HG03469 (cell line): ENCODE measurements at regions not wholly inside any gene's neighbourhood (a gene's known extent, or its start where the extent isn't known, plus 50 kb on each side); places are given as distances from the start of the nearest gene placed in this dataset.

Source experiments
- ATAC-seq: cut with Tn5 transposase; IDR thresholded peaks from one replicate; pipeline ENCODE4 v1.9.1; 2021; ENCODE audit warnings: mild to moderate bottlenecking, moderate library complexity, moderate number of reproducible peaks; ENCODE audit not compliant: unreplicated experiment

DNA sequence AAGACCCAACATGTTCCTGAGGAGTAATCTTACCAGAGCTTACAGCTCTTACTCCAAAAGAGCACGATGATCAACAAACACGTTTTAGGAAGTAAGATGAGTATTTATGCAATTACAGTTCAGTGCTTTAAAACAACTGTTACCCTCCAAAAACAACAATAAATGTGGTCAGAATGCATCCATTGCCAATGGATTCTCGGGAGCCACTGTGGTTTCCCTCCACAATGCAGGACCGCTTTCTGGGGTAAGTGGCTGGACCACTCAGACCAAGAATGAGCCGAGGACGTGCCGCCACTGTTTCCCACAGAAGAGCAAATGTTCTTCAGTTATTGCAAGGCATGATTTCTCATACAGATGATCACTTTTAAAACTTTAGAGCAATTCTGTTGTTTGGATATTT is 232.3 kb upstream of the MKLN1 start:
- no peak for ATAC-seq

DNA sequence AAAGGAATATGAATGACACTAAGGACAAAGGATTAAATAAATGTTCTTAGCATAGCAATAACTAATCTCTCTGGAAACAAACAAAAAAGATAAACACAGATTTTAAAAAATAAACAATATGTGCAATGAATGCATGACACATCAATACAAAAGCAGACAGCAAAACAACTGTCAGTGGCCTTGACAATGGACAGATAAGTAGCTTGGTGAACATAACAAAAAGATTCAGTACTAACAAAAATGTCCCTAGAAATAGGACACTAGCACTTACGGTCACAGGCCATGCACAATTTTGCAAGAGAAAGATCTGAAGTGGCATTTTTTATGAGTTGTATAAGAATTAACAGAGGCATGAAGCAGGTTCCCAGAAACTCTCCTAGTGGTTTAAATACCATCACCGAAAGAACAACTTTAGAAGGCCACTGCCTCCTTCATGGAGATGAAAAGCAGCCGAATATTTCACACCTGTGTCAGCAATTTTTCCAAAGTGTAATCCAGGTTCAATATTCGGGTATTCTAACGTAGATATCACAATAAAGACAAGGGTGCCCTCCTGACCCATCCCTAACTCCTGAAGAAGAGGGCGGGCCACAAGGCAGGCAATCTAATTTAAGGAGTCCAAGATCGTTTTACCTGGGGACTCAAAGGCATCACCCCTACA is 231.3 kb upstream of the MKLN1 start:
- ATAC-seq: no peak

DNA sequence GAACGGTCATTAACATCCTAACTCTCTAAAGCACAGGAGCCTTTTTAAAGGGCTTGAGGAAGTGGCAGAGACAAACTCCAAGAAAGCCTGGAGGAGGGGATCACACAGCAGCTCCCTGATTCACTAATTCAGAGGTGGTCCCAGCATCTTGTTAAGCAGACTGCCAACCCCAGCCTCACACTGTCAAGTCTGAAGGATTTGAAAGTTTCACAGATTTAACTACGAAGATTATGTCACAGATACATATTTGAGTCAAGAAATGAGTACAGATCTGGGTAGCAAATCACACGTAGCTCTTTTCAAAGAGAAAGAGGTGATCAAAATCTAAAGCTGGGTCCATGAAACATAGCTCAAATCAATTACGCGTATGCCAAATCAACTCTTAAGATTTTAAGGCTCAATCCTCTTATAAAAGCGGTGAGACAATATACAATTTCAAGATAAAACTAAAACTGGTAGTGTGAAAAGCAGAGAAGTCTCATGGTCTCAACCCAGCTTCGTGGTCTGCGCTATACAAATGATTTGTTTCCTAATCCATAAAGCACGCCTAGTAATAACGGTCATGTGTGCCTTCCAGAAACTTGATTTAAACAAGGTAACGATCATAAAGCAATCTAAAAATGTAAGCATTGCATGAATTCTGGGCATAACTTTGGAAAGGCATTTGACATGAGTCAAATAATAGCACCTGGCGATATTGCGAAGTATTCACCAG is 229.9 kb upstream of the MKLN1 start:
- no peak for ATAC-seq

DNA sequence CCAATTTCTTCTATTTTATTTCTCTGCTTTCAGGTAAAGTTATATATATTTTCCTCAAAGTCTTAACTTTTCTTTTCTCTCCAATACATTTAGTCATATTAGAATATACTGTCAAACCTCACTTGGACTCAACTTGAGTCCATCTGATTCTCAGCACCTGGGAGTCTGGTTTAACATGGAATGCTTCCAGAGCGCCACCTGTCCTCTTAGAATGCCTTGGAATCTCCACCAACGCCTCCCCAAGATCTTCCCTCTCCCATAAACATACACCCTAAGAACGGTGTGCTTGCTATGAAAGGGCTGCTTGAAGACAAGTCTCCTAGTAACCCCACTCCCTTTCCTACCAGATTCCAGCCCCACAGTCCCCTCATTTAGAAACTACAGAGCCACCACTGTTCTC is 229.1 kb upstream of the MKLN1 start:
- ATAC-seq: no peak

DNA sequence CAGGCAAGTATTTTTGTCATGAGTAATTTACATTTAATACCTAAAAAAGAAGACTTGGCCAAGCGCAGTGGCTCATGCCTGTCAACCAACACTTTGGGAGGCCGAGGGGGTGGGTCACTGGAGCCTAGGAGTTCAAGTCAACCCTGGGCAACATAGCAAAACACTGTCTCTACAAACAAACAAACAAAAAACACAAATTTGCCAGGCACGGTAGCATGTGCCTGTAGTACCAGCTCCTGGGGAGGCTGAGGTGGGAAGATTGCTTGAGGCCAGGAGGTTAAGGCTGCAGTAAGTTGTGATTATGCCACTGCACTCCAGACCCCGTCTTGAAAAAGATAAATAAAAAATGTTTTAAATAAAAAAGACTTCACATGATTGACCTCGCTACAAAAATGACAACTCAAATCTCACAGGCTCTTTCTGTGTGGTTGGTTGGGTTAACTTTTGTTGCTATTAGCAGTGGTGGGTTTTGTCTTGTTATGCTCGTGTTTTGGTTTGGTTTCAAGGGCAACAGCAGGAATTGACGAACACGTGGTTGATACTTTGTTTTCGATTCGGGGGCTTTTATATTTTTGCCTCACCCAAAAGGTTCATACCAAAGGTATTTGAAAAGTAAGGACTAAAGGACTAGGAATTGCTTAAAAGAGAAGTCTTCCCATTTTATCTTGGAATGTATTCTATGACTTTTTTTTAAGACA is 227.2 kb upstream of the MKLN1 start:
- no peak for ATAC-seq

DNA sequence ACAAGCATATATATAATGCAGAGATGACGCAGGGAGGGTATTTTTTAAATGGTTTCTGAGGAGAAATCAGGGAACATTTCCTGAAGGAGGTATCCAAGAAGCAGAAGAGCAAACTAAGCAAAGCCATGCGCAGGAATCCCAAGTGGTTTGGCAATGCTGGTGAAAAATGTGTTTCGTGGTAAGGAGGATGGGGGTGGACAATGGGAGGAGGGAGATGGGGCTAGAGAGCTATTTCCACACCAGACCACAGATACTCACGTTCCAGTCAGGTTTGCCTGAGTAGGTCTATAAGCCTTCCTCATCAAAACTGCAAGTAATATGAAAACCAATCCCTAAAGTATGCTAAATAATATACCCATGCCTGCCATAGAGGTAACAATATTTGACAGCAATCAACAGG is 223.7 kb upstream of the MKLN1 start:
- ATAC-seq: no peak

DNA sequence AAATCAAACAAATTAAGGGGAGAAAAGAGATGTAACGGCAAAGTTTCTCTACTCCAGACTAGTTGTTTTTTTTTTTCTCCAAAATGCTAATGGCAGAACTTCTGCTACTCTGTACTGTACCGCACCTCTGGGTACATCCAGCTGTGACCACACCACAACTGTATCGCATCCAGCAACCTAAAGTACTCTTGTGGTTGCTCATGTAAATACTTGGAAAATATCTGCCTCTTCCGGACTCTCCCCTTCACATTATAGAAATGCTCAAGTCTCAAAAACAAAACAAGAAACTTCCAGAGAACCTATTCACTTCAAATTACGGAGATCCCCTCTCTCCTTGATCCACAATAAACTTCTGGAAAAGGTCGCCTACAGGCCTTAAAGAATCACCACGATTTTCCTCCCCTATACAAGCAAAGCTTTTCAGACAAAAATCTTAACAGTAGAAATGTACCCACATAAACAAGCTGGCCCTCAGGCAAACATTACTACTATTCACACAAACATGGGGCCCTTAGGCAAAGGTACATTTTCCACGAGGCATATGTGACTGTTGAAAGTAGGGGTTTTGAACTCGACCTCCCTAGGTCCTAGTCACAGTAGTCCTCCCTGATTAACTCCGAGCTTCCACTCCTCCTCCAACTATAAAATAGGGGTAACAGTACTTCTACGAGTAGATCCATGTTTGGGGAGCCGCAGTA is 222.9 kb upstream of the MKLN1 start:
- ATAC-seq: no peak

DNA sequence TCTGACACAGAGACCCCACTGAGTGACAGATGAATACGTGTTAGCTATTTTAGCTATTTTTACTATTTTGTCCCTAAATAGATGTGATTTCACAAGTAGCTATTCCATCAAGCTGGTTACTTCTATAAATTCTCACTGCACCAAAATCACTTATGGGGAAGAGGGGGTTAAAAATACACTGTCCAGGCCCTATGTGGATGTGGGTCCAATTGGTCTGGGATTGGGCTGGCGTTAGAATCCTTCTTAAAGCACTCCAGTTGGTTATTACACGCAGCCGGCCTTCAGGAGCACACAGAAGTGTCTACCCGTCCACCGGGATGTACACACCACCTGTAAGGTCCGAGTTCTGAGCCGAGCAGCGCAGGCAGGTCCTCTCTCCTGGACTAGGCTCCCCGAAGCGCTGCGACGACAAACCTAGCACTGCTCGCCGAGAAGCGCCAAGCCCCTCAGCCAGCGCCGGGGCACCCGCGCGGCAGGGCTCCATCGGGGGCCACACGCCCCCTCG is 222.3 kb upstream of the MKLN1 start:
- no peak for ATAC-seq

DNA sequence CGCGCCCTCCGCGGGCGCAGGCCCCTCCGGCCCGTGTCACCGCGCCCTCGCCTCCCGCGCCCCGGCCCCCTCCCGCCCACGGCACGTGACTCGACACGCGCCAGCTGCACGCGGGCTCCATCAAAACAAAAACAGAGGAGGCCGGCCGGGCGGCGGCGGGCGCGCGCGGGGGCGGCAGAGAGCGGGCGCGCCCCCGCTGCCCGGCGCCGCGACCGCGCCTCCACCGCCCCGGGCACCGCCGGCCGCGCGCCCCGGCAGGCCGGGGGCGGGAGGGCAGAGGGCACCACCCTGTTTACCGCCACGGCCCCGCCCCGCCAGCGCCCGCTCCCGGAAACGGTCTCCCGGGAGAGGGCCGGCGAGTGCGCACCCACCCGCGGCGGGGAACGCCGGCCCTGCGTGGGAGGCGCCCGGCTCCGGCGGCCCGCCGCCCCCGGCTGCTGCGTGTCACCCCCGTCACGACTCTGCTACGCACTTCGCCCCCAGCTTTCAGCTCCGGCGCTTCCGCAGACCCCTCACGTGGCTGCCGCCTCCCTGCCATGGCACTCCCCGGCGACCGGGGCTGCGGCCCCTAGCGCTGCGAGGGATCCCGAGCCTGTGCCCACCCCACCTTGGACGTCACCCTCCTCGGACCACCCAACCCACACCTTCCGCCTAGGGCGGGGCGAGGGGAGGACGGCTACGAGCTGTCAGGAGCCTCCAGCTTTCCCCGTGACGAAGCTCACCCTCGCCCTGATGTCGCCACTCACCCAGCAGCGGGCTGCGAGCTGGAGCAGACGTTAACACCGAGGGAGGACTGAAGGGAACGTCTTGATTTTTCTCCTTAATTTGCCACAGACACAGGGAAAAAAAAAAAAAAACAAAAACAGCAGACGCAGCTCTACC is 221.6 kb upstream of the MKLN1 start:
- peak; percentile 28 for ATAC-seq

DNA sequence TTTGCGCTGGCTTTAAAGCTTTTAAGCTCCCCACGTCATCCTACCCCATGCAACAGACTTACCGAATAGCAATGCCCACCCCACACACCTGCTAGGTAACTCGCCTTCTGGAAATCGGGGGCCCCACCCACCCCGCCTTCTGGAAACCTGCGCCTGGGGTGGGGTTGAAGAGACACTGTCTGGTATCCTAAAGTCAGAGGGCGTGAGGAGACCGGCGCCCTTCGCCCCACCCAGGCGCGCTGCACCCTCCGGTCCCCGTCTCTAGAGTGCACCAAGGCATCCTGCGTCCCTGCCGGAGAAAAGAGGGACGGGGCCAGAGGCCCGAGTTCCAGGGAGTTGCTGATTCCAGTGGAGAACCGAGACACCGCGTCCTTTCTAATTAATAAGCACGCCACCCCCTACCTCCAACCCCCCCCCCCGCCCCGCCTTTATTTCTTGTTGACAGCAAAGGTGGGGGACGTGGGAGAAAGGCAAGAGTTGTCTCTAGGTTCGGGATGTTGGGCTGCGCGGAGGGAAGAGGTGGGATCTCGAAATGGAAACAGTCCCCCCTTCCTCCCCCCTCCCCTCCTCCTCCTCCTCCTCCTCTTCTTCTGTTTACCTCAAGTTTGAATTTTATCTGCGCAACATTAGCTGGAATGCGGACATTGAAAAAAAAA is 220.9 kb upstream of the MKLN1 start:
- ATAC-seq: no peak

DNA sequence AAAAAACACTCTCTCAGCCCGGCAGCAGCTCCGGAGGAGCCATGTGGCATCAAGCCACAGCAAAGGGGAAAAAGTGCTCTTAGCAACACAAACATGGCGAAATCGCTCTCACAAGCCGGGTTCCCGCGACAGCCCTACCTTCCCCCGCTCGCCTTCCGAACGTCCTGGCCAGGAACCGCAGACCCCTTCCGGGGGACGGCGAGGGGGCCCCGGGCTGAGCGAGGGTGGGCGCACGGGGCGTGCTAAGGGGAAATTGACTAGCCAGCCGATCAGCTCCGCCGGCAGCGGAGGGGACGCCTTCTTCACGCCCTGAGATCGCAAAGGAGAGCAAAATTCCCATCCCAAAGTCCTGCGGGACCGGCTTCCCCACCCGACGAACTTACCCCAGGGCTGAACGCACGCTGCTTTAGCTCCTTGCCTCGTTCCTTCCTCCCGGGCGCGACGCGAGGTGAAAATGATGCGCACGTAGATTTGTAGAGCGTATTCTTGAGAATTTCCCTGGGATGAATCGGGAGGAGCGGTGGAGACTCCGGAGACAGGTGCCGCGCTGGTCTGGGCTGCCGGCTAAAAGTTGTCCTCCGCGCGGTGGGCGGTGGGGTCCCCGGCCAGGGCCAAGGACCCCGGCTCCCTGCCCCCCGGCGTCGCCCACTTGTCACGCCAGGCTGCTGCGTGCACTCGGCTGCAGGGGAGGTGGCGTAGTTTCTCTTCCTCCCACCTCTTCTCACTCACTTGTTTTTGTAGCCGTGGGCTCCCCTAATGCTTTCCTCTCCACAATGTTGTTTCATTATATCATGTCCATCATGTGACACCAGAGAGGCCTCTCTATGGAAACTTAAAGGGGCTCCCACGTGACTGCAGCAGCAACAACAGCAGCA is 220.1 kb upstream of the MKLN1 start:
- ATAC-seq: peak; percentile 31

DNA sequence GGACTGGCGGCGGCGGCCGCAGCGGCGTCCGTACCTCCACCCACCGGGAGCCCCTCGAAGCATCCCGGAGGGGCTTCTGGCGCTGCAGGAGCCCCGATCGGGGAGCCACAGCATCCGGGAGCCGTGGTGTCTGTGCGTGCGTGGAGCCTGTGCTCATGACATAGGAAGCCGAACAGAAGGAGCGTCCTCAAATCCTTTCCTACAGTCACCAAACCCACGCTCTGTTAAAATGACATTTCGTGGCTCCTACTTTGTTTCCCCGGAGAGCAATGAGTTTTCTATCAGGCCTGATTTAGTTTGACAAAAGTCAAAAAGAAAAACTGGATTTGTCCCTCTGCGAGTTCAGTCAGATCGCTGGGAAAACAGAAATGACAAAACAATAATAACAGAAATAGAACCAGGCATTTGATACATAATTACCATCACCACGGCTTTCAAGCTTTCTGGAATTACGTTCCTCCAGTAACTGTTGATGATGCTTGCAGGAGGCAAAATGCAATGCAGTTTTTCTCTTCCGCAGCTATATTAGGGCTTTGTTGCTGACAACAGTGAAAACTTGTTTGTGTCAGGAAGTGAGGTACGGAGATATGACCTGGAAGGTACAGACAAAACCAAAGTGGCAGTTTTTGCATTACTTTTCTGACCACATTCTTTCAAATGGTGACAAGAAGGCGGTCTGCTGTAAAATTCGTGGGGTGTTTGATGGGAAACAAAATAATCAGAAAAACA is 219.3 kb upstream of the MKLN1 start:
- no peak for ATAC-seq

DNA sequence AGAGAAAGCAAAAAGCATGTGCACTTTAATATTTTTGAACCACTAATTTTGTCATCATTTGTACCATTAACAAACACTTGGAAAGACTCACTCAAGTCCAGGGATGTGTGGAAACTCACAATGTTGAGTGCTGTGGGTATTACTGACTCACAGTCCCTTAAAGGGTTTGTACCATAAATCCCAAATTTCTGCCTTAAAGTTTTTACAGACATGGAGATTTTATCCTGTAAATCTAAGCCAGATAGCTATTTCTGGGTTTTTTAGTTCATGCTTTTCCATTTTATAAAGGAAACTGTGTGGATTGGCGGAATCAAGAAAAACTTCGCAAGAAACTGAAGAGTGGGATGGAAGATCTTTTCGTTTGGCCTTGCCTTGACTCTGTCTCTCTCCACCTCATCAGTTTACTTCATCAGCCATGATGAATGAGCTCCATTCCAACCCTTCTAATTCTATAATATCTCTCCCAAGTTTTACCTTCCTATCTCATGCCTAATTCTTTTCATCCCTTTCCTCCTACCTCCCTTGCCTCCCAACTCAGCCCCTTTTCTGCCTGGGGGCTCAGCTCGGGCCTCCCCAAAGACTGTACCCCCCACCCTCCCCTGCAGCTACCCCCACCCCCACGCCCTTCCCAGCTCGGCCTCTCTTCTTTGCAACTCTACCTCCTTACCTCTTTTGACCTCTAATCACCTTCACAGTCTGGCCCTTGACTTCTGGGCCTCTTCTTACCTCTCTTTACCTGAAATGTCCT is 218.5 kb upstream of the MKLN1 start:
- no peak for ATAC-seq

DNA sequence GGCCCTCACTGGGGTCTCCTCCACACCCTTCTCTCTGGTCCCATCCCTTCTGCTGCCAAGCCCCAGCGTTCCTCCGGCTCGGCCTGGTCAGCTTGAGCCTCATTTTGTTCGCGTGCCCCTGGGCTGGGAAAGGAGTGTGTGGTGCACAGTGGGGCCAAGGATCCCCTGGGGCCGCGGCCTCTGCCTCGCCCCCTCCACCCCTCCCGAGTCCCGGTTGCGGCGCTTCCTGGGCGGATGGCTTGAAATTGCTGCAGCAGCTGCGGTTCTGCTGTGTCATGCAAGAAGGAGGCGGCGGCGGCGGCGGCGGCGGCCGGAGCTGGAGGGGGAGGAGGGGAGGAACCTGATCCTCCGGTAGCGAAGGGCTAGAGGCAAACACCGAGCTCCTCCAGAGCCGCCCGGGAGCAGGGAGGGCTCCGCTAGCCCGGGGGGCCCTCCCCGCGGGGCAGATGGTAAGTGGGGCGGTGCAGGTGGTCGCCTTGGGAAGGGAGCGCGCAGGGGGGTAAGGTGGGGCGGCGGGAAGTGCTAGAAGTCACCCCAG is 217.8 kb upstream of the MKLN1 start:
- no peak for ATAC-seq

DNA sequence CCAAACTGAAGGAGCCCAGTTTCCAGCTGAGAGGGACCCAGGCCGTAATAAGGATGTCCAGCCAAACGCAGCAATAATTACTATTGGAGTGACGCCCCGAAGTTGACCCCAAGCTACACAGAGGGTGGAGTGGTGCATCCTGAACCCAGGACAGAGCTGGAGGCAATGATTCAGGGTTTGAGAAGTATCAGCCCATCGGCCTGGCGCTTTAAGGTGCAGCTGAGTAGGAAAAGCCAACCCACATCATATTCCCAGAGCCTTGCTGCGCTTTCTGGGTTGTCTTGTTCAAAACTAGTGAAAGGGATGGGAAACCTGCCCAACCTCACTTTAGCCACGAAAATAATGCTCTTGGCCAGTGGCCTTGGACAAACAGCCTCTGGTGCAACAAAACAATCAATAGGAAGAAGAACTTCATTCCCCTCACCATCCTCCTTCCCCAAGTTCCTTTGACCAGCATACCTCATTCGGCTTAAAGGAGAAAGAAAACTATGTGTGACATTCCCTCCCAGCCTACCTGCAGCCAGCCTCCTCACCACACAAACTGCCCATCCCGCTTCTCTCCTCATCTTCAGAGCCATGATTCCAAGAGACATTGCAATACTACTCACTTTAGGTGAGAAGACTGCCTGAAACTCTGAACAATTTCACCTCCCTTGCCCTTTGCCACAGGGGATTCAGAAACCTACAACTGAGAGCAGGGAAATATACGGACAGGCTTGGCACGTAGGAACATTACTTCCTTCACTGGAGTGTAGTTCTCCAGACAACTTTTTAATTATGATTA is 217.2 kb upstream of the MKLN1 start:
- ATAC-seq: no peak

DNA sequence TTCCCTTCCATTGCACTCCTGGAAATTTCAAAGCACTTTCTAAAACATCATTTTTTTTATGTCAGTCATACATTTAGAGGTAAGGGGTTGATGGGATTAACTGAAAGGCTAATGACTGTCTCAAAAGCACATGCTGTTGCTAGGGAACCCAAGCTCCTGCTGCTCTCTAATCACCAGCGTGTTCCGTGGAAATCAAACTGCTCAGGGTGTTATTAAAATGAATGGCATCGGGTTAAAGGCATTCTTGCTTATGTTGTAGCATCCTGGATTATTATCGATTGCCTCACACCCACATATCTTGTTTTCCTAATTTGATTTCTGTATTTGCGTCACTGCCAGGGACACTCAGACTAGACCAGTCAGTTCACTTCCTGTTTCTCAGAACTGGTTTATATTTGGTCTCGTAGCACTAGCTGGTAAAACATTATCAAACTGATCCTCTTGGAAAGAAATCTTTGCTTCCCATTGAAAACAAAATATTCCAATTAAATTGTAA is 216.5 kb upstream of the MKLN1 start:
- no peak for ATAC-seq
